ENCODE measurements at regions not wholly inside any gene's neighbourhood (a gene's known extent, or its start where the extent isn't known, plus 50 kb on each side); places are given as distances from the start of the nearest gene placed in this dataset.

DNA sequence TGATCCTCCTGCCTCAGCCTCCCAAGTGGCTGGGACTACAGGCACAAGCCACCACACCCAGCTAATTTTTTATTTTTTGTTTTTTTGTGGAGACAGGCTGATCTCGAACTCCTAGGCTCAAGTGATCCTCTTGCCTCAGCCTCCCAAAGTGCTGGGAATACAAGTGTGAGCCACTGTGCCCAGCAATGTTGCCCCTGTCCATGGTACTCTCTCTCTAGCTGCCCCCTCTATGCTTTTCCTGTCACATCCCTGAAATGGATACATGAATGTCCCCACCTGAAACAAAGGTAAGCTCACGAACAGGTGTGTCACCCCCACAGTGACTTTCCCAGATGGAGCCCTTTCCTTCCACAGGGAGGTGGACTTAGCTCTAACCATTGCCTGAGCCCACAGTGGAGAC lies 141.1 kb upstream of the MGMT start:
- DNase-seq (no peak), ATAC-seq (no peak)
- no peaks in the 10 kb centered on the region for H3K36me3 Mint-ChIP-seq
- peaks cover under 1 to 12% (median 5%) of the 10 kb centered on the region in 5 donors for H3K27me3 Mint-ChIP-seq
- Histone ChIP-seq H3K27ac (ENCODE audit: low read depth, low read length) (no peak overlapping the region), H3K27me3 (ENCODE audit: control insufficient read depth in 2 of 2, insufficient read depth in 2 of 2, low read length in 2 of 2) (no peaks in the 10 kb centered on the region), H3K4me1 (ENCODE audit: control insufficient read depth in 2 of 2, insufficient read depth in 2 of 2, low read length in 2 of 2) (no peaks in the 10 kb centered on the region), H3K9me3 (ENCODE audit: control insufficient read depth in 2 of 3, low read length in 3 of 3) (no peaks in the 10 kb centered on the region), H3K36me3 (ENCODE audit: control insufficient read depth in 2 of 3, insufficient read depth in 3 of 3, low read length in 3 of 3) (no peaks in the 10 kb centered on the region), H3K4me3 (ENCODE audit: low read length) (no peak overlapping the region)
- intact Hi-C loops (cut with micrococcal nuclease), result no loop called here
- no peak overlapping the region for H3K27ac Mint-ChIP-seq
- ChIA-PET POLR2A (interaction anchor here (0.7 kb wide), 1 partner anchor 301 kb away, joined by 3 read pairs; no protein-coding TSS in a partner anchor), CTCF (interaction anchor here (0.7 kb wide), 1 partner anchor 295 kb away, joined by 3 read pairs; no protein-coding TSS in a partner anchor)
- peaks cover 0 to 1% (median 0%) of the 10 kb centered on the region in 11 donors for H3K9me3 Mint-ChIP-seq
- H3K4me3 Mint-ChIP-seq, result no peak overlapping the region
- peaks cover 0 to 1% (median 0%) of the 10 kb centered on the region in 7 donors for H3K4me1 Mint-ChIP-seq

DNA sequence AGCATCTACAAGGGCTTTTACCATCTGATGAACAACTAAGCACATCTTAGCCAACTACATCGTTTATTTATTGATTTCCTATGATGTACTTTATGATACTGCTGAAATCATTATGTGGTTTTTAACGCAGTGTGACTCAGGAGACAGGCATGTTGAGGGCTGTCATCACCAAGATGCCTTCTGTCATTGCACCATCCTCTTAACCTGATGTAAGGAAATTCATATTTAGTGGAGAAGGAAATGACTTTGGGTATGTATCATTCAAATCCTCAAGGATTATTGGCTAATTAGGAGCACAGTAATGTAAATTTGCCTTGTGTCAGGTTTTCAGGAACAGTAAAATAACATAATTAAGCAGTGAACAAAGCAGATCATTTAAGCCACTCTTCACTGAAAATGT lies 138.5 kb upstream of the MGMT start:
- CTCF ChIA-PET, result interaction anchor here (5.1 kb wide), 1 partner anchor 295 kb away, joined by 98 read pairs; no protein-coding TSS in a partner anchor
- no peak overlapping the region for H3K27ac Mint-ChIP-seq
- Histone ChIP-seq H3K27ac (ENCODE audit: low read depth, low read length) (no peak overlapping the region), H3K4me1 (ENCODE audit: control insufficient read depth in 2 of 2, insufficient read depth in 2 of 2, low read length in 2 of 2) (no peaks in the 10 kb centered on the region), H3K9me3 (ENCODE audit: control insufficient read depth in 2 of 3, low read length in 3 of 3) (no peaks in the 10 kb centered on the region), H3K27me3 (ENCODE audit: control insufficient read depth in 2 of 2, insufficient read depth in 2 of 2, low read length in 2 of 2) (no peaks in the 10 kb centered on the region), H3K4me3 (ENCODE audit: low read length) (no peak overlapping the region), H3K36me3 (ENCODE audit: control insufficient read depth in 2 of 3, insufficient read depth in 3 of 3, low read length in 3 of 3) (no peaks in the 10 kb centered on the region)
- ATAC-seq, result no peak
- no peaks in the 10 kb centered on the region for H3K9me3 Mint-ChIP-seq
- peaks cover 4 to 24% (median 12%) of the 10 kb centered on the region in 5 donors for H3K27me3 Mint-ChIP-seq
- H3K4me1 Mint-ChIP-seq, result peaks cover 0 to 9% (median 4%) of the 10 kb centered on the region in 7 donors
- POLR2A ChIA-PET, result no interaction called here
- no peaks in the 10 kb centered on the region for H3K36me3 Mint-ChIP-seq
- intact Hi-C loops (cut with micrococcal nuclease), result no loop called here
- DNase-seq, result no peak
- H3K4me3 Mint-ChIP-seq, result no peak overlapping the region

- H3K27ac ChIP-seq (ENCODE audit: low read depth, low read length), result no peak overlapping the region
- H3K9me3 ChIP-seq (ENCODE audit: control insufficient read depth in 2 of 3, low read length in 3 of 3), result no peaks in the 10 kb centered on the region
- no peaks in the 10 kb centered on the region for H3K27me3 ChIP-seq (ENCODE audit: control insufficient read depth in 2 of 2, insufficient read depth in 2 of 2, low read length in 2 of 2)
- H3K9me3 Mint-ChIP-seq, result no peaks in the 10 kb centered on the region
- no peak overlapping the region for H3K27ac Mint-ChIP-seq
- no peaks in the 10 kb centered on the region for H3K36me3 Mint-ChIP-seq
- no peaks in the 10 kb centered on the region for H3K36me3 ChIP-seq (ENCODE audit: control insufficient read depth in 2 of 3, insufficient read depth in 3 of 3, low read length in 3 of 3)
- POLR2A ChIA-PET, result no interaction called here
- DNase-seq (no peak), ATAC-seq (no peak)
- peaks cover 8 to 32% (median 12%) of the 10 kb centered on the region in 5 donors for H3K27me3 Mint-ChIP-seq
- no peaks in the 10 kb centered on the region for H3K4me1 ChIP-seq (ENCODE audit: control insufficient read depth in 2 of 2, insufficient read depth in 2 of 2, low read length in 2 of 2)
- CTCF ChIA-PET, result interaction anchor here (5.1 kb wide), 1 partner anchor 296 kb away, joined by 98 read pairs; no protein-coding TSS in a partner anchor
- H3K4me3 ChIP-seq (ENCODE audit: low read length), result no peak overlapping the region
- intact Hi-C loops (cut with micrococcal nuclease), result loop anchor here in 1 of 2 donors (5.0 kb wide), 3 partner anchors 177 to 798 kb away; no protein-coding TSS in a partner anchor
- H3K4me3 Mint-ChIP-seq, result no peak overlapping the region
- H3K4me1 Mint-ChIP-seq, result peaks cover 0 to 9% (median 4%) of the 10 kb centered on the region in 7 donors
These were observed 137.5 kb upstream of the MGMT start for GRCh38 chr10:129329385-129330055.

DNA sequence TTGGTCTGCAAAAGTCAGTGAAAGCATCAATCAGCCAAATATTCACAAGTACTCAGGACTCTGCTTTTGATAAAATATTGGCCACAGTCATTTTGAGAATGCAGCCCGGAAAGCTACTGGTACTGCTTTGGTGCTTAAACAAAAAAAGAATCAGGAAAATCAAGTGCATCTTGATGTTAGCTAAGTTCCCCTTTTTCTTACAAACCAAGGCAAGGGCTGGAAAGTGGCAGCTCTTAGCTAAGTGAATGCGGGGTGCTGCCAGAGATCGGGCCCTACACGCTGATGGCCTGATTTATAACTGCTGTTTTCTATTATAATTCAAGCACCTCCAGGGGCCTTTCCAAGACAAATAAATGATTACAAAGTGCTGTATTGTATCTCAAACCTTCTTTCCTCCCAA lies 136.8 kb upstream of the MGMT start:
- CTCF ChIA-PET, result interaction anchor here (5.1 kb wide), 1 partner anchor 297 kb away, joined by 98 read pairs; no protein-coding TSS in a partner anchor
- H3K36me3 Mint-ChIP-seq, result no peaks in the 10 kb centered on the region
- Histone ChIP-seq H3K4me3 (ENCODE audit: low read length) (no peak overlapping the region), H3K27me3 (ENCODE audit: control insufficient read depth in 2 of 2, insufficient read depth in 2 of 2, low read length in 2 of 2) (no peaks in the 10 kb centered on the region), H3K9me3 (ENCODE audit: control insufficient read depth in 2 of 3, low read length in 3 of 3) (no peaks in the 10 kb centered on the region), H3K36me3 (ENCODE audit: control insufficient read depth in 2 of 3, insufficient read depth in 3 of 3, low read length in 3 of 3) (no peaks in the 10 kb centered on the region), H3K4me1 (ENCODE audit: control insufficient read depth in 2 of 2, insufficient read depth in 2 of 2, low read length in 2 of 2) (no peaks in the 10 kb centered on the region), H3K27ac (ENCODE audit: low read depth, low read length) (no peak overlapping the region)
- intact Hi-C loops (cut with micrococcal nuclease), result loop anchor here in 1 of 2 donors (5.0 kb wide), 3 partner anchors 178 to 797 kb away; no protein-coding TSS in a partner anchor
- H3K27ac Mint-ChIP-seq, result no peak overlapping the region
- DNase-seq (no peak), ATAC-seq (no peak)
- peaks cover 8 to 32% (median 12%) of the 10 kb centered on the region in 5 donors for H3K27me3 Mint-ChIP-seq
- POLR2A ChIA-PET, result no interaction called here
- H3K4me1 Mint-ChIP-seq, result peaks cover 0 to 9% (median 4%) of the 10 kb centered on the region in 7 donors
- no peaks in the 10 kb centered on the region for H3K9me3 Mint-ChIP-seq
- H3K4me3 Mint-ChIP-seq, result no peak overlapping the region

- H3K27ac ChIP-seq (ENCODE audit: low read depth, low read length), result no peak overlapping the region
- Mint-ChIP-seq H3K36me3 (no peaks in the 10 kb centered on the region), H3K27me3 (peaks cover 8 to 28% (median 12%) of the 10 kb centered on the region in 5 donors), H3K27ac (no peak overlapping the region), H3K9me3 (no peaks in the 10 kb centered on the region), H3K4me1 (peaks cover 0 to 9% (median 4%) of the 10 kb centered on the region in 7 donors), H3K4me3 (no peak overlapping the region)
- ChIA-PET CTCF (interaction anchor here (0.6 to 5.1 kb wide), 5 partner anchors 25 to 307 kb away, joined by 3 to 98 read pairs (median 3); no protein-coding TSS in a partner anchor), POLR2A (interaction anchor here (1.3 to 2.0 kb wide), 2 partner anchors 296 to 299 kb away, joined by 5 to 11 read pairs; no protein-coding TSS in a partner anchor)
- H3K9me3 ChIP-seq (ENCODE audit: control insufficient read depth in 2 of 3, low read length in 3 of 3), result no peaks in the 10 kb centered on the region
- DNase-seq (no peak), ATAC-seq (no peak)
- H3K4me1 ChIP-seq (ENCODE audit: control insufficient read depth in 2 of 2, insufficient read depth in 2 of 2, low read length in 2 of 2), result no peaks in the 10 kb centered on the region
- H3K36me3 ChIP-seq (ENCODE audit: control insufficient read depth in 2 of 3, insufficient read depth in 3 of 3, low read length in 3 of 3), result no peaks in the 10 kb centered on the region
- intact Hi-C loops (cut with micrococcal nuclease), result loop anchor here in 1 of 2 donors (5.0 kb wide), 3 partner anchors 179 to 796 kb away; no protein-coding TSS in a partner anchor
- H3K4me3 ChIP-seq (ENCODE audit: low read length), result no peak overlapping the region
- no peaks in the 10 kb centered on the region for H3K27me3 ChIP-seq (ENCODE audit: control insufficient read depth in 2 of 2, insufficient read depth in 2 of 2, low read length in 2 of 2)
These were observed 135.7 kb upstream of the MGMT start for GRCh38 chr10:129331207-129331838.

DNA sequence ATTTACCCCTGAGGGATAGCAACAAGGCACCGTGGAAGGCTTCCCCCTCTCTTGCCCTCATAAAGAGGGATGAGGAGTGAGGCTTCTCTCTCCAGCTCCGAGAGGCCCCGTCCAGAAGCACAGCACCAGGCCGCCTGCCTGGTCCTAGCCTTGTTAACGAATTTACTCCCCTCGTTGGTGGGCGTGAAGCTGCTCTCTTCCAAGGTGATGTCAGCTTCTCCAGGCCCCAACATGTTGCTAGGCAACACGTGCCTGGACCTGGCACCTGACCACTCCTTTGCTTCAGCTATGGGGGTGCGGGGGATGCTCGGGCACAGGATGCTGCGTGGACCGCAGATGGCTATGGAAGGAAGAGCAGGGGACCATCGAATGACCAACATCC lies 135.2 kb upstream of the MGMT start:
- DNase-seq (no peak), ATAC-seq (no peak)
- POLR2A ChIA-PET, result interaction anchor here (1.3 to 2.0 kb wide), 2 partner anchors 296 to 299 kb away, joined by 5 to 11 read pairs; no protein-coding TSS in a partner anchor
- Histone ChIP-seq H3K9me3 (ENCODE audit: control insufficient read depth in 2 of 3, low read length in 3 of 3) (no peaks in the 10 kb centered on the region), H3K4me3 (ENCODE audit: low read length) (no peak overlapping the region), H3K4me1 (ENCODE audit: control insufficient read depth in 2 of 2, insufficient read depth in 2 of 2, low read length in 2 of 2) (no peaks in the 10 kb centered on the region), H3K27me3 (ENCODE audit: control insufficient read depth in 2 of 2, insufficient read depth in 2 of 2, low read length in 2 of 2) (no peaks in the 10 kb centered on the region), H3K36me3 (ENCODE audit: control insufficient read depth in 2 of 3, insufficient read depth in 3 of 3, low read length in 3 of 3) (no peaks in the 10 kb centered on the region), H3K27ac (ENCODE audit: low read depth, low read length) (no peak overlapping the region)
- Mint-ChIP-seq H3K27ac (peak overlapping the region in 1 of 9 donors; percentile 0), H3K27me3 (peaks cover 8 to 31% (median 12%) of the 10 kb centered on the region in 5 donors), H3K9me3 (no peaks in the 10 kb centered on the region), H3K4me1 (peaks cover 0 to 9% (median 4%) of the 10 kb centered on the region in 7 donors), H3K36me3 (no peaks in the 10 kb centered on the region), H3K4me3 (no peak overlapping the region)
- CTCF ChIA-PET, result interaction anchor here (0.6 to 5.1 kb wide), 7 partner anchors 14 to 313 kb away, joined by 3 to 98 read pairs (median 3); no protein-coding TSS in a partner anchor
- intact Hi-C loops (cut with micrococcal nuclease), result loop anchor here (1.0 to 5.0 kb wide), 5 partner anchors 180 to 1121 kb away; no protein-coding TSS in a partner anchor
